A549 (cell line): ENCODE measurements at regions not wholly inside any gene's neighbourhood (a gene's known extent, or its start where the extent isn't known, plus 50 kb on each side); places are given as distances from the start of the nearest gene placed in this dataset.

Source experiments
- ATAC-seq, 2 experiments: fragments of 200-7000 bp in 1 of 2; fragments of >200 bp in 1 of 2; cut with Nextera tagmentation in 1 of 2; cut with Tn5 transposase in 1 of 2; 3 replicates each; pipeline versions ENCODE4 v1.8.0 to v1.9.1; 2018 to 2020; ENCODE audit warnings: mild to moderate bottlenecking in 1 of 2, moderate library complexity in 1 of 2
- CTCF ChIA-PET: fragments of 300-600 bp; sonication (Branson Sonifier 250); formaldehyde crosslinking; extraction: SDS; loops from one replicate; lab custom pipeline; 2021; ENCODE audit warnings: antibody characterized with exemption, inconsistent platforms; lab: Yijun Ruan, JAX
- POLR2A ChIA-PET: fragments of 350-600 bp; formaldehyde crosslinking; extraction: SDS; loops from one replicate; lab custom pipeline; 2021; ENCODE audit warnings: antibody characterized with exemption, inconsistent platforms; lab: Yijun Ruan, JAX
- DNase-seq, 2 experiments: peaks; one replicate each; pipeline versions ENCODE4 v3.0.0 to v3.0.0-alpha.2; 2011 to 2016; ENCODE audit warnings: low read depth in 1 of 2, low spot score in 1 of 2
- FAIRE-seq: peaks from 2 replicates; lab custom pipeline; 2011; peaks lifted over from hg19 to GRCh38; lab: Jason Lieb, UNC
- H3K27ac ChIP-seq, 2 experiments: fragments of >200 bp; sonication (Bioruptor Twin); formaldehyde crosslinking; 3 replicates each; pipeline ENCODE4 v1.5.1; 2016 to 2017
- H3K4me1 ChIP-seq: fragments of >200 bp; sonication (Bioruptor Twin); formaldehyde crosslinking; 3 replicates; pipeline ENCODE4 v1.6.1; 2016
- H3K4me2 ChIP-seq: fragments of >200 bp; sonication (Bioruptor Twin); formaldehyde crosslinking; 3 replicates; pipeline ENCODE4 v1.6.1; 2016
- H3K4me3 ChIP-seq: fragments of >200 bp; sonication (Bioruptor Twin); formaldehyde crosslinking; 3 replicates; pipeline ENCODE4 v1.5.1; 2016
- H3K9me3 ChIP-seq: fragments of >200 bp; sonication (Bioruptor Twin); formaldehyde crosslinking; 3 replicates; pipeline ENCODE4 v1.6.1; 2016
- ATOH8 ChIP-seq: fragments of 250-450 bp; sonication (Bioruptor Pico); IDR thresholded peaks from 2 replicates; pipeline ENCODE4 v1.5.0; 2020; ENCODE audit warnings: low read depth, mild to moderate bottlenecking, moderate library complexity
- CHD2 ChIP-seq: fragments of 150-350 bp; IDR thresholded peaks from 2 replicates; pipeline ENCODE4 v1.6.1; 2014; ENCODE audit warnings: low read length; ENCODE audit not compliant: partially characterized antibody
- FOSB ChIP-seq: fragments of 250-450 bp; sonication (Bioruptor Pico); IDR thresholded peaks from 2 replicates; pipeline ENCODE4 v1.5.0; 2020; ENCODE audit warnings: mild to moderate bottlenecking, moderate library complexity
- HDAC2 ChIP-seq: fragments of 200-600 bp; sonication (generic); IDR thresholded peaks from 2 replicates; pipeline ENCODE4 v1.6.1; 2016
- JUNB ChIP-seq: fragments of >200 bp; sonication (Bioruptor Twin); formaldehyde crosslinking; IDR thresholded peaks from 2 replicates; pipeline ENCODE4 v1.6.1; 2016
- NFE2L2 ChIP-seq: fragments of 150-350 bp; conservative IDR thresholded peaks from 2 replicates; pipeline ENCODE4 v1.6.1; 2014; ENCODE audit warnings: low read length
- PHF8 ChIP-seq: fragments of 200-600 bp; sonication (generic); IDR thresholded peaks from 2 replicates; pipeline ENCODE4 v1.6.1; 2016; ENCODE audit warnings: low read depth, mild to moderate bottlenecking, antibody characterized with exemption, moderate library complexity, borderline replicate concordance
- POLR2A ChIP-seq: IDR thresholded peaks from 2 replicates; pipeline ENCODE4 v1.6.1; 2012; ENCODE audit warnings: mild to moderate bottlenecking, low read length
- RAD21 ChIP-seq, 2 experiments: fragments of >200 bp in 1 of 2; sonication (Bioruptor Twin) in 1 of 2; formaldehyde crosslinking in 1 of 2; IDR thresholded peaks in 1 of 2; conservative IDR thresholded peaks in 1 of 2; 2 replicates in 1 of 2; 3 replicates in 1 of 2; pipeline ENCODE4 v1.6.1; 2012 to 2018; ENCODE audit warnings: inconsistent platforms in 1 of 2
- RARB ChIP-seq: fragments of 250-450 bp; sonication (Bioruptor Pico); IDR thresholded peaks from 2 replicates; pipeline ENCODE4 v1.8.0; 2021; ENCODE audit warnings: mild to moderate bottlenecking, moderate library complexity
- RNF2 ChIP-seq: fragments of 200-600 bp; sonication (generic); IDR thresholded peaks from 2 replicates; pipeline ENCODE4 v1.6.1; 2016; ENCODE audit warnings: low read depth, mild to moderate bottlenecking, antibody characterized with exemption, moderate library complexity, borderline replicate concordance
- TFCP2L1 ChIP-seq: fragments of 250-450 bp; sonication (Bioruptor Pico); IDR thresholded peaks from 2 replicates; pipeline ENCODE4 v1.5.0; 2021; ENCODE audit warnings: mild to moderate bottlenecking
- ZC3H11A ChIP-seq: fragments of 450-650 bp; IDR thresholded peaks from 2 replicates; pipeline ENCODE4 v1.6.1; 2014; ENCODE audit warnings: antibody characterized with exemption, mild to moderate bottlenecking
- ZFP36 ChIP-seq: fragments of 450-650 bp; IDR thresholded peaks from 2 replicates; pipeline ENCODE4 v1.6.1; 2014; ENCODE audit warnings: borderline replicate concordance; ENCODE audit not compliant: partially characterized antibody
- ZNF302 ChIP-seq: fragments of 250-450 bp; sonication (Bioruptor Pico); IDR thresholded peaks from 2 replicates; pipeline ENCODE4 v1.9.0; 2021; ENCODE audit warnings: inconsistent platforms, mild to moderate bottlenecking, moderate library complexity
- WGBS: methylation state at CpG from one replicate; pipeline ENCODE4 v1.1.6; 2017; ENCODE audit errors: missing lambda C conversion rate; 5-methylcytosine and 5-hydroxymethylcytosine counted together
- TF ChIP-seq, protein P1 (sequence below): IDR thresholded peaks from 2 replicates; pipeline ENCODE4 v1.6.1; 2012
- TF ChIP-seq, protein P2 (sequence below): fragments of 200-600 bp; sonication (generic); IDR thresholded peaks from 2 replicates; pipeline ENCODE4 v1.6.1; 2016; ENCODE audit warnings: antibody characterized with exemption, mild to moderate bottlenecking, moderate library complexity
- TF ChIP-seq, protein P3 (sequence below): fragments of 450-650 bp; IDR thresholded peaks from 2 replicates; pipeline ENCODE4 v1.6.1; 2014; ENCODE audit warnings: antibody characterized with exemption
- TF ChIP-seq, protein P4 (sequence below): fragments of 250-450 bp; sonication (Bioruptor Pico); IDR thresholded peaks from 2 replicates; pipeline ENCODE4 v1.5.0; 2021; ENCODE audit warnings: mild to moderate bottlenecking, moderate library complexity, borderline replicate concordance
- TF ChIP-seq, protein P5 (sequence below): IDR thresholded peaks from 2 replicates; pipeline ENCODE4 v1.6.1; 2012

- CTCF ChIA-PET: no interaction called here
- WGBS: 44% methylated on average over 3 of the region's 3 CpGs
- H3K9me3 ChIP-seq: no peaks in the 10 kb centered on the region
These were observed 98.3 kb downstream of the TUBA3C start for GRCh38 chr13:19083340-19083739.

DNA sequence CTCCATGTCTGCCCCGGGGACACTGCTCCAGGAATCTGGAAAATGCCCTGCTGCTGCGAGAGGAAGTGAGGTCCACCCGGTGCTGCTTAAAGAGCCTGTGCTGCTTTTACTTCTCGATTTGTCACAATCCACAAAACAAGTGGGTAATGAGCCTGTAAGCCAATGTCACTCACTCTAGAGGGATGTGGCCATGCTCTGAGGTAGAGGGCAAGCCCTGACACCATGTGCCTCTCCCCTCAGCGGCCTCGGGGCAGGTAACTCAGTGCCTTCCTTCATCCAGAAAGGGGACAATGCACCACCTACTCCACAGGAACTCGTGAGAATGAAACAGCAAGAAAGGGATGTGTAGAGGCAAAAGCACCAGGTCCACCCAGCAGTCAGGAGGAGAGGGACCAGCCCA, 106.2 kb downstream of the TUBA3C start:
- no peak for FAIRE-seq
- Histone ChIP-seq H3K9me3 (no peaks in the 10 kb centered on the region), H3K27ac (no peak overlapping the region), H3K4me2 (no peak overlapping the region), H3K4me1 (no peaks in the 10 kb centered on the region), H3K4me3 (no peak overlapping the region)
- no peak for DNase-seq
- ChIA-PET CTCF (no interaction called here), POLR2A (no interaction called here)
- no peak for ATAC-seq
- TF ChIP-seq CHD2: no peak
- no peak for TF ChIP-seq FOSB (CRISPR knock-in tag)
- TF ChIP-seq, protein P1, sequence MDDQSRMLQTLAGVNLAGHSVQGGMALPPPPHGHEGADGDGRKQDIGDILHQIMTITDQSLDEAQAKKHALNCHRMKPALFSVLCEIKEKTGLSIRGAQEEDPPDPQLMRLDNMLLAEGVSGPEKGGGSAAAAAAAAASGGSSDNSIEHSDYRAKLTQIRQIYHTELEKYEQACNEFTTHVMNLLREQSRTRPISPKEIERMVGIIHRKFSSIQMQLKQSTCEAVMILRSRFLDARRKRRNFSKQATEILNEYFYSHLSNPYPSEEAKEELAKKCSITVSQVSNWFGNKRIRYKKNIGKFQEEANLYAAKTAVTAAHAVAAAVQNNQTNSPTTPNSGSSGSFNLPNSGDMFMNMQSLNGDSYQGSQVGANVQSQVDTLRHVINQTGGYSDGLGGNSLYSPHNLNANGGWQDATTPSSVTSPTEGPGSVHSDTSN: no peak
- no peak for TF ChIP-seq NFE2L2
- 4% methylated on average over 6 of the region's 7 CpGs for WGBS

More at GRCh38 chr13:19083340-19083739, 98.3 kb downstream of the TUBA3C start:
- Histone ChIP-seq H3K4me3 (no peak overlapping the region), H3K4me1 (no peaks in the 10 kb centered on the region), H3K27ac (no peak overlapping the region), H3K4me2 (no peak overlapping the region)
- TF ChIP-seq HDAC2 (no peak), RAD21 (conservative IDR thresholded peaks at IDR 0.05 in 1 of 2, IDR thresholded peaks at IDR 0.05 in 1 of 2) (no peak), RARB (CRISPR knock-in tag) (no peak), POLR2A (no peak), ZFP36 (no peak), FOSB (CRISPR knock-in tag) (no peak), TFCP2L1 (CRISPR knock-in tag) (no peak), ZNF302 (CRISPR knock-in tag) (no peak), RNF2 (no peak), ATOH8 (CRISPR knock-in tag) (no peak), PHF8 (no peak), NFE2L2 (no peak), ZC3H11A (no peak), JUNB (no peak)
- TF ChIP-seq, protein P2, sequence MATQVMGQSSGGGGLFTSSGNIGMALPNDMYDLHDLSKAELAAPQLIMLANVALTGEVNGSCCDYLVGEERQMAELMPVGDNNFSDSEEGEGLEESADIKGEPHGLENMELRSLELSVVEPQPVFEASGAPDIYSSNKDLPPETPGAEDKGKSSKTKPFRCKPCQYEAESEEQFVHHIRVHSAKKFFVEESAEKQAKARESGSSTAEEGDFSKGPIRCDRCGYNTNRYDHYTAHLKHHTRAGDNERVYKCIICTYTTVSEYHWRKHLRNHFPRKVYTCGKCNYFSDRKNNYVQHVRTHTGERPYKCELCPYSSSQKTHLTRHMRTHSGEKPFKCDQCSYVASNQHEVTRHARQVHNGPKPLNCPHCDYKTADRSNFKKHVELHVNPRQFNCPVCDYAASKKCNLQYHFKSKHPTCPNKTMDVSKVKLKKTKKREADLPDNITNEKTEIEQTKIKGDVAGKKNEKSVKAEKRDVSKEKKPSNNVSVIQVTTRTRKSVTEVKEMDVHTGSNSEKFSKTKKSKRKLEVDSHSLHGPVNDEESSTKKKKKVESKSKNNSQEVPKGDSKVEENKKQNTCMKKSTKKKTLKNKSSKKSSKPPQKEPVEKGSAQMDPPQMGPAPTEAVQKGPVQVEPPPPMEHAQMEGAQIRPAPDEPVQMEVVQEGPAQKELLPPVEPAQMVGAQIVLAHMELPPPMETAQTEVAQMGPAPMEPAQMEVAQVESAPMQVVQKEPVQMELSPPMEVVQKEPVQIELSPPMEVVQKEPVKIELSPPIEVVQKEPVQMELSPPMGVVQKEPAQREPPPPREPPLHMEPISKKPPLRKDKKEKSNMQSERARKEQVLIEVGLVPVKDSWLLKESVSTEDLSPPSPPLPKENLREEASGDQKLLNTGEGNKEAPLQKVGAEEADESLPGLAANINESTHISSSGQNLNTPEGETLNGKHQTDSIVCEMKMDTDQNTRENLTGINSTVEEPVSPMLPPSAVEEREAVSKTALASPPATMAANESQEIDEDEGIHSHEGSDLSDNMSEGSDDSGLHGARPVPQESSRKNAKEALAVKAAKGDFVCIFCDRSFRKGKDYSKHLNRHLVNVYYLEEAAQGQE: no peak
- TF ChIP-seq, protein P3, sequence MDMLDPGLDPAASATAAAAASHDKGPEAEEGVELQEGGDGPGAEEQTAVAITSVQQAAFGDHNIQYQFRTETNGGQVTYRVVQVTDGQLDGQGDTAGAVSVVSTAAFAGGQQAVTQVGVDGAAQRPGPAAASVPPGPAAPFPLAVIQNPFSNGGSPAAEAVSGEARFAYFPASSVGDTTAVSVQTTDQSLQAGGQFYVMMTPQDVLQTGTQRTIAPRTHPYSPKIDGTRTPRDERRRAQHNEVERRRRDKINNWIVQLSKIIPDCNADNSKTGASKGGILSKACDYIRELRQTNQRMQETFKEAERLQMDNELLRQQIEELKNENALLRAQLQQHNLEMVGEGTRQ: no peak
- TF ChIP-seq, protein P4, sequence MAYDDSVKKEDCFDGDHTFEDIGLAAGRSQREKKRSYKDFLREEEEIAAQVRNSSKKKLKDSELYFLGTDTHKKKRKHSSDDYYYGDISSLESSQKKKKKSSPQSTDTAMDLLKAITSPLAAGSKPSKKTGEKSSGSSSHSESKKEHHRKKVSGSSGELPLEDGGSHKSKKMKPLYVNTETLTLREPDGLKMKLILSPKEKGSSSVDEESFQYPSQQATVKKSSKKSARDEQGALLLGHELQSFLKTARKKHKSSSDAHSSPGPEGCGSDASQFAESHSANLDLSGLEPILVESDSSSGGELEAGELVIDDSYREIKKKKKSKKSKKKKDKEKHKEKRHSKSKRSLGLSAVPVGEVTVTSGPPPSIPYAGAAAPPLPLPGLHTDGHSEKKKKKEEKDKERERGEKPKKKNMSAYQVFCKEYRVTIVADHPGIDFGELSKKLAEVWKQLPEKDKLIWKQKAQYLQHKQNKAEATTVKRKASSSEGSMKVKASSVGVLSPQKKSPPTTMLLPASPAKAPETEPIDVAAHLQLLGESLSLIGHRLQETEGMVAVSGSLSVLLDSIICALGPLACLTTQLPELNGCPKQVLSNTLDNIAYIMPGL: no peak
- TF ChIP-seq, protein P5, sequence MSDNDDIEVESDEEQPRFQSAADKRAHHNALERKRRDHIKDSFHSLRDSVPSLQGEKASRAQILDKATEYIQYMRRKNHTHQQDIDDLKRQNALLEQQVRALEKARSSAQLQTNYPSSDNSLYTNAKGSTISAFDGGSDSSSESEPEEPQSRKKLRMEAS: no peak
- no peak for FAIRE-seq
- no peak for ATAC-seq
- POLR2A ChIA-PET: no interaction called here
- no peak for DNase-seq
